OCI-LY7 (cell line): ENCODE measurements at regions not wholly inside any gene's neighbourhood (a gene's known extent, or its start where the extent isn't known, plus 50 kb on each side); places are given as distances from the start of the nearest gene placed in this dataset.

ENCODE experiments used
- BruUV-seq: library from RNA; stranded (reverse); fragments of 400-500 nt; replicated peaks from 2 replicates; lab custom pipeline; 2021; lab: Mats Ljungman, UMichigan
- CTCF ChIA-PET: fragments of 300-600 bp; sonication (Branson Sonifier 250); formaldehyde crosslinking; loops from one replicate; lab custom pipeline; 2022; ENCODE audit warnings: antibody characterized with exemption; ENCODE audit not compliant: unreplicated experiment; lab: Charles Lee
- POLR2A ChIA-PET: fragments of 300-600 bp; sonication (Branson Sonifier 250); formaldehyde crosslinking; loops from one replicate; lab custom pipeline; 2022; ENCODE audit warnings: antibody characterized with exemption; lab: Charles Lee
- DNase-seq: peaks from one replicate; pipeline ENCODE4 v3.0.0-alpha.2; 2015; ENCODE audit warnings: low spot score
- H2AFZ ChIP-seq: fragments of 200-600 bp; sonication (generic), shearing (Covaris generic); 2 replicates; pipeline ENCODE4 v1.6.1; 2014; ENCODE audit warnings: mild to moderate bottlenecking, antibody characterized with exemption, low read length, moderate library complexity
- H3K27ac ChIP-seq: fragments of 200-600 bp; sonication (generic); 2 replicates; pipeline ENCODE4 v1.5.1; 2014; ENCODE audit warnings: mixed run types, low read depth, mild to moderate bottlenecking, moderate library complexity, low read length, inconsistent platforms; ENCODE audit not compliant: poor library complexity, severe bottlenecking
- H3K36me3 ChIP-seq: fragments of 200-600 bp; sonication (generic); 2 replicates; pipeline ENCODE4 v1.6.1; 2014; ENCODE audit warnings: mild to moderate bottlenecking, antibody characterized with exemption, low read length, moderate library complexity, mixed read lengths; ENCODE audit not compliant: insufficient read depth
- H3K4me1 ChIP-seq: fragments of 200-600 bp; sonication (generic); 2 replicates; pipeline ENCODE4 v1.5.1; 2014; ENCODE audit warnings: mild to moderate bottlenecking, low read length; ENCODE audit not compliant: insufficient read depth, poor library complexity, severe bottlenecking
- H3K4me2 ChIP-seq: fragments of 200-600 bp; sonication (generic); 2 replicates; pipeline ENCODE4 v1.6.1; 2014; ENCODE audit warnings: mild to moderate bottlenecking, low read length
- H3K4me3 ChIP-seq: fragments of 200-600 bp; sonication (generic); 2 replicates; pipeline ENCODE4 v1.5.1; 2014; ENCODE audit warnings: mild to moderate bottlenecking, low read depth, low read length; ENCODE audit not compliant: poor library complexity, severe bottlenecking
- H3K79me2 ChIP-seq: fragments of 200-600 bp; sonication (generic); 2 replicates; pipeline ENCODE4 v1.6.1; 2016; ENCODE audit warnings: low read depth, mild to moderate bottlenecking, low read length, moderate library complexity, mixed read lengths; ENCODE audit not compliant: insufficient read depth
- H3K9me2 ChIP-seq: fragments of 200-600 bp; sonication (generic); 2 replicates; pipeline ENCODE4 v1.6.1; 2016; ENCODE audit warnings: mild to moderate bottlenecking, low read length, mixed read lengths; ENCODE audit not compliant: insufficient read depth
- H3K9me3 ChIP-seq: fragments of 200-600 bp; sonication (generic); 2 replicates; pipeline ENCODE4 v1.6.1; 2014; ENCODE audit warnings: mild to moderate bottlenecking, mixed run types, low read length, mixed read lengths
- H4K20me1 ChIP-seq: fragments of 200-600 bp; sonication (generic); 2 replicates; pipeline ENCODE4 v1.6.1; 2014; ENCODE audit warnings: mild to moderate bottlenecking, antibody characterized with exemption, low read length, moderate library complexity, mixed read lengths; ENCODE audit not compliant: insufficient read depth
- EZH2phosphoT487 ChIP-seq: fragments of 200-600 bp; sonication (generic); IDR thresholded peaks from 2 replicates; pipeline ENCODE4 v1.6.1; 2018; ENCODE audit warnings: low read depth, borderline replicate concordance, mild to moderate bottlenecking, mixed run types, antibody characterized with exemption, low read length, moderate library complexity, mixed read lengths
- intact Hi-C: fragments of 100-400 bp; cut with micrococcal nuclease; formaldehyde crosslinking; loops from one replicate; pipeline ENCODE4 v1.10.0; 2022; ENCODE audit not compliant: unreplicated experiment
- TF ChIP-seq, protein P1 (sequence below): fragments of 200-600 bp; sonication (generic); conservative IDR thresholded peaks from 2 replicates; pipeline ENCODE4 v1.5.1; 2014; ENCODE audit warnings: mild to moderate bottlenecking, antibody characterized with exemption, low read length, moderate library complexity, mixed read lengths

DNA sequence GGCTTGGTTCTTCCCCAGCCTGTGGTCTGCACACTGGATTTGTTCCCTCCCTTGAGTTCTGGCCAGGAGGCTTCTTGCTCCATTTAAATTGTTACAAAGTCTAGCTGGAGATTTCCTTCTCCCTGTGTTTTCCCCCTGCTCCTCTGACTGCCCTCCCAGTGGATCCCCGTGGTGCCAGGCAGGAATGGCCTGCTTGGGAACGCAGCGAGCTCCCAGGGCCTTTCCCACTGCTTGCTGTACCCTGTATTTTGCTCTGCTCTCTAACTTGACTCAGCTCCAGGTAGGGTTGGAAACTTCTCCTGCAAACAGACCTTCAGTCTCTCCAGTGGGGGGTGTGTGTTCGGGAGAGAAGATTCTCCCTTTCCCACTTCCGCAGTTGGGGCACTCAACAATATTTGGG, 349.2 kb upstream of the FBXO33 start:
- Histone ChIP-seq H3K27ac (no peak overlapping the region), H2AFZ (0 out of 2 replicates have a peak overlapping the region, but pooled peaks have one; percentile 3), H3K4me2 (no peak overlapping the region), H3K36me3 (no peaks in the 10 kb centered on the region), H3K4me1 (no peaks in the 10 kb centered on the region), H4K20me1 (no peaks in the 10 kb centered on the region), H3K9me2 (no peaks in the 10 kb centered on the region), H3K9me3 (no peaks in the 10 kb centered on the region), H3K4me3 (no peak overlapping the region), H3K79me2 (no peaks in the 10 kb centered on the region)
- BruUV-seq = no TSS peak
- CTCF ChIA-PET = no interaction called here
- no peak for DNase-seq
- intact Hi-C loops = no loop called here
- POLR2A ChIA-PET = interaction anchor here (0.7 kb wide), 1 partner anchor 18 kb away, joined by 3 read pairs; no protein-coding TSS in a partner anchor
- no peak for TF ChIP-seq EZH2phosphoT487
- TF ChIP-seq, protein P1, sequence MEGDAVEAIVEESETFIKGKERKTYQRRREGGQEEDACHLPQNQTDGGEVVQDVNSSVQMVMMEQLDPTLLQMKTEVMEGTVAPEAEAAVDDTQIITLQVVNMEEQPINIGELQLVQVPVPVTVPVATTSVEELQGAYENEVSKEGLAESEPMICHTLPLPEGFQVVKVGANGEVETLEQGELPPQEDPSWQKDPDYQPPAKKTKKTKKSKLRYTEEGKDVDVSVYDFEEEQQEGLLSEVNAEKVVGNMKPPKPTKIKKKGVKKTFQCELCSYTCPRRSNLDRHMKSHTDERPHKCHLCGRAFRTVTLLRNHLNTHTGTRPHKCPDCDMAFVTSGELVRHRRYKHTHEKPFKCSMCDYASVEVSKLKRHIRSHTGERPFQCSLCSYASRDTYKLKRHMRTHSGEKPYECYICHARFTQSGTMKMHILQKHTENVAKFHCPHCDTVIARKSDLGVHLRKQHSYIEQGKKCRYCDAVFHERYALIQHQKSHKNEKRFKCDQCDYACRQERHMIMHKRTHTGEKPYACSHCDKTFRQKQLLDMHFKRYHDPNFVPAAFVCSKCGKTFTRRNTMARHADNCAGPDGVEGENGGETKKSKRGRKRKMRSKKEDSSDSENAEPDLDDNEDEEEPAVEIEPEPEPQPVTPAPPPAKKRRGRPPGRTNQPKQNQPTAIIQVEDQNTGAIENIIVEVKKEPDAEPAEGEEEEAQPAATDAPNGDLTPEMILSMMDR = no peak

- H2AFZ ChIP-seq = peak overlapping the region; percentile 84; the same call in 1 of the 2 replicates
- POLR2A ChIA-PET = no interaction called here
- no TSS peak for BruUV-seq
These were observed 341.3 kb upstream of the FBXO33 start for GRCh38 chr14:39773387-39774126.

More at GRCh38 chr14:39773387-39774126, 341.3 kb upstream of the FBXO33 start:
- Histone ChIP-seq H3K36me3 (no peaks in the 10 kb centered on the region), H3K79me2 (no peaks in the 10 kb centered on the region), H3K4me2 (no peak overlapping the region), H3K4me1 (peaks cover 17% of the 10 kb centered on the region), H3K9me3 (0 out of 2 replicates have a peak, but pooled peaks cover 7% of the 10 kb centered on the region), H3K9me2 (no peaks in the 10 kb centered on the region), H3K4me3 (no peak overlapping the region), H4K20me1 (no peaks in the 10 kb centered on the region), H3K27ac (no peak overlapping the region)
- no peak for DNase-seq
- TF ChIP-seq, protein P1 = no peak
- TF ChIP-seq EZH2phosphoT487 = no peak
- intact Hi-C loops = no loop called here
- CTCF ChIA-PET = no interaction called here
